Liver (tissue), 3 donors: ENCODE measurements at regions not wholly inside any gene's neighbourhood (a gene's known extent, or its start where the extent isn't known, plus 50 kb on each side); places are given as distances from the start of the nearest gene placed in this dataset.

Experiments
- EGR1 ChIP-seq, 2 donors: IDR thresholded peaks; 2 replicates each; pipeline ENCODE4 v1.6.1; 2016 to 2018; ENCODE audit warnings: antibody characterized with exemption in 2 of 2, low read depth in 2 of 2
- FOXA1 ChIP-seq: IDR thresholded peaks from 2 replicates; pipeline ENCODE4 v1.6.1; 2016; ENCODE audit warnings: antibody characterized with exemption
- GABPA ChIP-seq, 2 donors: IDR thresholded peaks in 1 of 2; conservative IDR thresholded peaks in 1 of 2; 2 replicates each; pipeline ENCODE4 v1.6.1; 2016; ENCODE audit warnings: antibody characterized with exemption in 2 of 2, mild to moderate bottlenecking in 1 of 2, moderate library complexity in 1 of 2
- JUND ChIP-seq, 2 donors: IDR thresholded peaks; 2 replicates each; pipeline ENCODE4 v1.6.1; 2016; ENCODE audit warnings: antibody characterized with exemption in 2 of 2
- RAD21 ChIP-seq, 2 donors: IDR thresholded peaks; 2 replicates each; pipeline ENCODE4 v1.6.1; 2016; ENCODE audit warnings: antibody characterized with exemption in 2 of 2, mild to moderate bottlenecking in 2 of 2
- TAF1 ChIP-seq: conservative IDR thresholded peaks from 2 replicates; pipeline ENCODE4 v1.6.1; 2016; ENCODE audit warnings: antibody characterized with exemption, mild to moderate bottlenecking
- YY1 ChIP-seq: IDR thresholded peaks from 2 replicates; pipeline ENCODE4 v1.6.1; 2016; ENCODE audit warnings: antibody characterized with exemption, mild to moderate bottlenecking
- TF ChIP-seq, protein P1 (sequence below): fragments of 150-350 bp; IDR thresholded peaks from 2 replicates; pipeline ENCODE4 v1.5.1; 2017; ENCODE audit warnings: improper control_type of control experiment, low read depth, low read length; ENCODE audit not compliant: missing input control
- TF ChIP-seq, protein P2 (sequence below): IDR thresholded peaks from 2 replicates; pipeline ENCODE4 v1.6.1; 2016; ENCODE audit warnings: antibody characterized with exemption, mild to moderate bottlenecking
- TF ChIP-seq, protein P3 (sequence below): IDR thresholded peaks from 2 replicates; pipeline ENCODE4 v1.6.1; 2016; ENCODE audit warnings: antibody characterized with exemption
- donor health status: healthy.
- donor health status: healthy.

DNA sequence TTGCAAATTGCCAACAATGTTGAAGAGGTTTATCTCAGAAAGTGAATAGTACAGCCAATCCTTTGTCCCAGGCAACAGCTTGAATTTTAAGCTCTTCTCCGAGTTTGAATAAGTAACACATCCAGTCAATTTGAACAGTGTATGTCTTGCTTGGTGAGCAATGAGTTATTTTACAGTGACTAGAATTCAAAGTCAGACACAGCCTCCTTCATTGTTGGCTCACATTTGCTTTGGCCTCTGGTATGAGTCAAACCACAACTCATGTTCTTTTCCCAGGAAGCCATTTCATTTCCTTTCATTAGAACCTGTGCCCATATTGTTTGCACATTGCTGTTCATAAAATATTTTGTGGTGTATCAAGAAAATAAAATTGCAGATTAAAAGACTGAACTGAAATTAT, 622.0 kb upstream of the DAB2 start:
- TF ChIP-seq RAD21 (IDR thresholded peaks at IDR 0.05) (no peak), YY1 (no peak), TAF1 (no peak), FOXA1 (no peak), JUND (IDR thresholded peaks at IDR 0.05) (no peak), EGR1 (IDR thresholded peaks at IDR 0.05; ENCODE audit: low read depth in 2 of 2) (no peak), GABPA (IDR thresholded peaks at IDR 0.05 in 1 of 2, conservative IDR thresholded peaks at IDR 0.05 in 1 of 2) (no peak)
- TF ChIP-seq, protein P1, sequence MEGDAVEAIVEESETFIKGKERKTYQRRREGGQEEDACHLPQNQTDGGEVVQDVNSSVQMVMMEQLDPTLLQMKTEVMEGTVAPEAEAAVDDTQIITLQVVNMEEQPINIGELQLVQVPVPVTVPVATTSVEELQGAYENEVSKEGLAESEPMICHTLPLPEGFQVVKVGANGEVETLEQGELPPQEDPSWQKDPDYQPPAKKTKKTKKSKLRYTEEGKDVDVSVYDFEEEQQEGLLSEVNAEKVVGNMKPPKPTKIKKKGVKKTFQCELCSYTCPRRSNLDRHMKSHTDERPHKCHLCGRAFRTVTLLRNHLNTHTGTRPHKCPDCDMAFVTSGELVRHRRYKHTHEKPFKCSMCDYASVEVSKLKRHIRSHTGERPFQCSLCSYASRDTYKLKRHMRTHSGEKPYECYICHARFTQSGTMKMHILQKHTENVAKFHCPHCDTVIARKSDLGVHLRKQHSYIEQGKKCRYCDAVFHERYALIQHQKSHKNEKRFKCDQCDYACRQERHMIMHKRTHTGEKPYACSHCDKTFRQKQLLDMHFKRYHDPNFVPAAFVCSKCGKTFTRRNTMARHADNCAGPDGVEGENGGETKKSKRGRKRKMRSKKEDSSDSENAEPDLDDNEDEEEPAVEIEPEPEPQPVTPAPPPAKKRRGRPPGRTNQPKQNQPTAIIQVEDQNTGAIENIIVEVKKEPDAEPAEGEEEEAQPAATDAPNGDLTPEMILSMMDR, result no peak
- TF ChIP-seq, protein P2, sequence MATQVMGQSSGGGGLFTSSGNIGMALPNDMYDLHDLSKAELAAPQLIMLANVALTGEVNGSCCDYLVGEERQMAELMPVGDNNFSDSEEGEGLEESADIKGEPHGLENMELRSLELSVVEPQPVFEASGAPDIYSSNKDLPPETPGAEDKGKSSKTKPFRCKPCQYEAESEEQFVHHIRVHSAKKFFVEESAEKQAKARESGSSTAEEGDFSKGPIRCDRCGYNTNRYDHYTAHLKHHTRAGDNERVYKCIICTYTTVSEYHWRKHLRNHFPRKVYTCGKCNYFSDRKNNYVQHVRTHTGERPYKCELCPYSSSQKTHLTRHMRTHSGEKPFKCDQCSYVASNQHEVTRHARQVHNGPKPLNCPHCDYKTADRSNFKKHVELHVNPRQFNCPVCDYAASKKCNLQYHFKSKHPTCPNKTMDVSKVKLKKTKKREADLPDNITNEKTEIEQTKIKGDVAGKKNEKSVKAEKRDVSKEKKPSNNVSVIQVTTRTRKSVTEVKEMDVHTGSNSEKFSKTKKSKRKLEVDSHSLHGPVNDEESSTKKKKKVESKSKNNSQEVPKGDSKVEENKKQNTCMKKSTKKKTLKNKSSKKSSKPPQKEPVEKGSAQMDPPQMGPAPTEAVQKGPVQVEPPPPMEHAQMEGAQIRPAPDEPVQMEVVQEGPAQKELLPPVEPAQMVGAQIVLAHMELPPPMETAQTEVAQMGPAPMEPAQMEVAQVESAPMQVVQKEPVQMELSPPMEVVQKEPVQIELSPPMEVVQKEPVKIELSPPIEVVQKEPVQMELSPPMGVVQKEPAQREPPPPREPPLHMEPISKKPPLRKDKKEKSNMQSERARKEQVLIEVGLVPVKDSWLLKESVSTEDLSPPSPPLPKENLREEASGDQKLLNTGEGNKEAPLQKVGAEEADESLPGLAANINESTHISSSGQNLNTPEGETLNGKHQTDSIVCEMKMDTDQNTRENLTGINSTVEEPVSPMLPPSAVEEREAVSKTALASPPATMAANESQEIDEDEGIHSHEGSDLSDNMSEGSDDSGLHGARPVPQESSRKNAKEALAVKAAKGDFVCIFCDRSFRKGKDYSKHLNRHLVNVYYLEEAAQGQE, result no peak
- TF ChIP-seq, protein P3, sequence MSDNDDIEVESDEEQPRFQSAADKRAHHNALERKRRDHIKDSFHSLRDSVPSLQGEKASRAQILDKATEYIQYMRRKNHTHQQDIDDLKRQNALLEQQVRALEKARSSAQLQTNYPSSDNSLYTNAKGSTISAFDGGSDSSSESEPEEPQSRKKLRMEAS, result no peak
